ENCODE measurements at regions not wholly inside any gene's neighbourhood (a gene's known extent, or its start where the extent isn't known, plus 50 kb on each side); places are given as distances from the start of the nearest gene placed in this dataset.

GRCh38 chr12:66041651-66042363 is 88.7 kb downstream of the LLPH start:
- ChIA-PET POLR2A (no interaction called here), CTCF (ENCODE audit: low intra/inter-chr PET ratio, low total read pairs) (no interaction called here)
- 98% methylated on average over 10 of the region's 10 CpGs for WGBS (ENCODE audit: low lambda C conversion rate)
- no peaks in the 10 kb centered on the region for H3K36me3 ChIP-seq (replicated peaks in 1 of 2; ENCODE audit: control insufficient read depth in 1 of 2, insufficient read depth in 2 of 2, low read length in 2 of 2)
- no TSS peak for BruUV-seq (replicated peaks)
- TF ChIP-seq ZNF335 (CRISPR knock-in tag; IDR thresholded peaks at IDR 0.05) = no peak
- no peak for TF ChIP-seq RERE (CRISPR knock-in tag; IDR thresholded peaks at IDR 0.05; ENCODE audit: low read depth)
- TF ChIP-seq XRCC5 (optimal IDR thresholded peaks at IDR 0.05; ENCODE audit: low read length) = no peak
- TF ChIP-seq KDM5A (IDR thresholded peaks at IDR 0.05; ENCODE audit: borderline replicate concordance, low read length) = no peak
- TF ChIP-seq ZBTB33 (CRISPR knock-in tag; IDR thresholded peaks at IDR 0.05) = no peak
- TF ChIP-seq POLR2A (IDR thresholded peaks at IDR 0.05; ENCODE audit: insufficient read depth in 1 of 2, low read depth in 2 of 2, low read length in 2 of 2) = no peak
- TF ChIP-seq HINFP (CRISPR knock-in tag; IDR thresholded peaks at IDR 0.05; ENCODE audit: low read depth) = no peak
- TF ChIP-seq ZNF232 (CRISPR knock-in tag; IDR thresholded peaks at IDR 0.05; ENCODE audit: borderline replicate concordance) = no peak
- no peaks in the 10 kb centered on the region for H3K27me3 ChIP-seq (ENCODE audit: control insufficient read depth in 1 of 2, insufficient read depth in 2 of 2, low read length in 2 of 2)
- H3K9me3 ChIP-seq (ENCODE audit: low read length) = no peaks in the 10 kb centered on the region
- no peak overlapping the region for H3K4me3 ChIP-seq (replicated peaks in 1 of 3; ENCODE audit: insufficient read depth in 1 of 3, low read depth in 2 of 3, low read length in 3 of 3)
- H4K20me1 ChIP-seq (ENCODE audit: insufficient read depth, low read length) = no peaks in the 10 kb centered on the region
- ATAC-seq (no peak), DNase-seq (ENCODE audit: low spot score) (no peak), FAIRE-seq (no peak)
- no peak overlapping the region for H3K4me2 ChIP-seq (ENCODE audit: low read depth, low read length)
- intact Hi-C loops (cut with micrococcal nuclease; ENCODE audit: unreplicated experiment) = no loop called here
- no peaks in the 10 kb centered on the region for H3K79me2 ChIP-seq (ENCODE audit: insufficient read depth, low read length)
- peaks cover 44% of the 10 kb centered on the region for H3K4me1 ChIP-seq (ENCODE audit: insufficient read depth, low read length)
- H2AFZ ChIP-seq (ENCODE audit: low read length) = no peak overlapping the region
- no peak overlapping the region for H3K27ac ChIP-seq (ENCODE audit: extremely low read length, insufficient read depth, low read length)
- H3K9ac ChIP-seq (ENCODE audit: insufficient read depth, low read depth, low read length) = no peak overlapping the region
- in situ Hi-C loops (cut with HindIII; ENCODE audit: extremely low pct_ligation_motif_present, low pct_unique_long_range_greater_than_20kb) = no loop called here

Measured in HepG2 (cell line).